Activated CD8-positive, alpha-beta memory T cell treated with anti-CD3 and anti-CD28 coated beads for 4 hours (primary cell): ENCODE measurements at regions not wholly inside any gene's neighbourhood (a gene's known extent, or its start where the extent isn't known, plus 50 kb on each side); places are given as distances from the start of the nearest gene placed in this dataset.
A peak's percentile ranks its signal among the peaks of the same experiment; 100 is the strongest.
"Not testable (repeated sequence)": the region's sequence is repeated elsewhere in the genome, so short reads cannot be mapped to it uniquely, and the experiment has no call there.

ENCODE experiments used
- DNase-seq, 2 donors: peaks; one replicate each; pipeline ENCODE4 v3.0.0-alpha.2; 2020; ENCODE audit warnings: low read depth in 2 of 2

DNA sequence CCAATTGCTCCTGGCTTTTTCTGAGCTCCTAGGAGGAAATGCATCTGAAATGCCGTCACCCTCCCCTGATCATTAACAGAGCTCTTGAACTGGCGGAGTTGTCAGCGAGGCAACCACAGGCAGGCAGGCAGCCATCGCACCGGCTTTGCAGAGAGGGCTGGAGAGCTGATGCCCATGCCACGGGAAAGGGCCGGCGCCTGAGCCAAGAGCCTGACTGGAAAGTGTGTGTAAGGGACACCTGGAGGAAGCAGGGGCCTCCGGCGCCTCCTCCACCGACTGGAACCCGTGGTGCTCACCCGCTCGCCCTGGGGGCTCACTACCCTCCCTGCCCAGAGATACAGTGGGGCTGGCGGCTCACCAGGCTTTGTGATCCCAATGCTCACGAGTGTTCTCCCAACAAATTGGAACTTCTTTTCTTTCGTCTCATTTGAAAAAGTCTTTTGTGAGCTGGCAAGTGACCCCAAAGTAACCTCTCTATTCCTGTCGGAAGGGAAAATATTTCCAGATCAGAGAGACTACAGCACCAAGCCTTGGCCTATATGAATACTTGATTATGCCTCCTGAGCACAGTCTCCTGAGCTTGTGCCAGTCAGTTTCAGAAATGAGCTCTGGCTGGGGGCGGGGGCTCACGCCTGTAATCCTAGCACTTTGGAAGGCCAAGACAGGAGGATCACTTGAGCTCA, 97.7 kb upstream of the SLC25A33 start:
- no peak for DNase-seq

DNA sequence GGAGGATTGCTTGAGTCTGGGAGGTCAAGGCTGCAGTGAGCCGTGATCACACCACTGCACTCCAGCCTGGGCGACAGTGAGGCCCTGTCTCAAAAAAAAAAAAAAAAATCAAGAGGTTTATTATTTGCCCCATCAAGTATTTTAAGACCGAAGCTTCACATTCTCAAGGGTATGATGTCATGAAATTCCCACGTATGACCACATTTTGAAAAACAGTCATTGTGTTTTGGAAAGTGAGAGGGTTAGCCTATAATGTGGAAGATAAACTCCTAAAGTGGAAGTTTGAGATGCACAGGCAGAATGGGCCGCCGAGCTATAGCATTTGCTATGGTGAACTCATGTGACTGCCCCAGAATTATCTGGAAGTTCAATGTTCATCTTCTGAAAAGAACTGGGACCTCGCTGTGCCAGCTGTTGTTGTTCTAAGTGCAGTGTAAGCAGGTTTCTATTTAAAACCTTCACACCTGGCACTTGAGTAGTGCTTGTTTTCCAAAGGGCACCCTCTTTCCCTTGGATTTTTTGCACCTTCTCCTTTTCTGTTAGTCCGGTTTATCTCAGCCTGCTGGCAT, 96.9 kb upstream of the SLC25A33 start:
- DNase-seq, result no peak

DNA sequence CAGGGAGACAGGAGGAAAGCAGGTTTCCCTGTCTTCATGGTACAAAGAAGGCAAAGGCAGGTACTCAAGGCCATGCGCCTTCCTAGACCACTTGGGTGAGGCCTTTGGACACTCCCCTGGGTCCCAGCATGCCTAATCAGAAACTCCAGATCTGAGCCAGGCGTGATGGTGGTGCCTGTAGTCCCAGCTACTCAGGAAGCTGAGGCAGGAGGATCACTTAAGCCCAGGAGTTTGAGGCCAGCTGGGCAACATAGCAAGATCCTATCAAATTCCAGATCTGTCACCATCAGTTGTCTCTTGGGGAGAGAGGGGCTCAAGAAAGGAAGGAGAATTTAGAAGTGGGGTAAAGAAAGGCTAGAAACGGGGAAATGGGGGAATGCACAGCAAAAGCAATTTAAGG, 96.3 kb upstream of the SLC25A33 start:
- no peak for DNase-seq

DNA sequence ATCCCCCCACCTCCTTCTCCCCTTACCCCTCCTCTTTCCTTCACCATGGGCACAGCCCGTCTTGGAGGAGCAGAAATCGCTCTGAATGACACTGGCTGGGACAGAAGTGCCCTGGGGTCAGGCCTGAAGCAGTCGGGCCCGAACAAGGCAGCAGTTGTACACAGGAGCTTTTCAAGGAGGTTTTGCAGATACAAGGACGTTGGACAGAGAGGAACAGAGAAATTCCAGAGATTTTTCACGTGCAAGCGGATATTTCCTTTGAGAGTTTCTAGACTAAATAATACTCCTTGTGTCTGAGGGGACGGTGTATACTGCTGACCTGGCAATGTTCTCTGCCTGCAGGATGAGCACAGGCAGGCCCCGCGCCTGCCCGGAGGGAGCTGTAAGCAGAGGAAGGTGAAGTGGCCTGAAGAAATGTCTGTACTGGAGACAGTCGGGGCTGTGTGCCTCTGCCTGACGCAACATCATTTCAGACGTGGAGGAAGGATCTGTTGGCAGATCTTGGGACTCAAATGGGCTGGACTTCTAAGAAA, 95.3 kb upstream of the SLC25A33 start:
- DNase-seq, result no peak

DNA sequence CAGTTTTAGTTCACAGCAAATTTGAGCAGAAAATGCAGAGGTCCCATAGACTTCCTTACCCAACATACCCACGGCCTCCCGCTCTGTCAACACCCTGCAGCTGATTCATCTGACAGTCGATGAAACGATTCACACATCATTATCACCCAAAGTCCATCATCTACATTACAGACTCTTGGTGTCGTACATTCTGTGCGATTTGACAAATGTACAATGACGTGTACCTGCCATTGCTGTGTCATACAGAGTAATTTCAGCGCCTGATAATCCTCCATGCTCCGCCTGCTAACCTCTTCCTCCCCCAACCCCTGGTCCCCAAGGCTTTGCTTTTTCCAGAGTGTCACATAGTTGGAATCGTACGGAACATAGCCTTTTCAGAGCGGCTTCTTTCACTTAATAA, 94.7 kb upstream of the SLC25A33 start:
- DNase-seq, result no peak

DNA sequence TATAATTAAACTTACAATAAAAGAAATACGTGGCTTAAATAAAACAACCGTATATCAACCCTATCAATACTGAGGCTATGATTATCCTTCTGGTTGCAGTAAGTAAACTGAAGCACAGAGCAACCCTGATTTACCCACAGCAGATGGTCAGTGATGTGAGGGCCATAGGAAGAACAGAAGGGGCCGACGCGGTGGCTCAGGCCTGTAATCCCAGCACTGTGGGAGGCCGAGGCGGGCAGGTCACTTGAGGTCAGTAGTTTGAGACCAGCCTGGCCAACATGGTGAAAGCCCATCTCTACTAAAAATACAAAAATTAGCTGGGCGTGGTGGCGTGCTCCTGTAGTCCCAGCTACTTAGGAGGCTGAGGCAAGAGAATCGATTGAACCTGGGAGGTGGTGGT, 94.2 kb upstream of the SLC25A33 start:
- DNase-seq, result not testable (repeated sequence)

DNA sequence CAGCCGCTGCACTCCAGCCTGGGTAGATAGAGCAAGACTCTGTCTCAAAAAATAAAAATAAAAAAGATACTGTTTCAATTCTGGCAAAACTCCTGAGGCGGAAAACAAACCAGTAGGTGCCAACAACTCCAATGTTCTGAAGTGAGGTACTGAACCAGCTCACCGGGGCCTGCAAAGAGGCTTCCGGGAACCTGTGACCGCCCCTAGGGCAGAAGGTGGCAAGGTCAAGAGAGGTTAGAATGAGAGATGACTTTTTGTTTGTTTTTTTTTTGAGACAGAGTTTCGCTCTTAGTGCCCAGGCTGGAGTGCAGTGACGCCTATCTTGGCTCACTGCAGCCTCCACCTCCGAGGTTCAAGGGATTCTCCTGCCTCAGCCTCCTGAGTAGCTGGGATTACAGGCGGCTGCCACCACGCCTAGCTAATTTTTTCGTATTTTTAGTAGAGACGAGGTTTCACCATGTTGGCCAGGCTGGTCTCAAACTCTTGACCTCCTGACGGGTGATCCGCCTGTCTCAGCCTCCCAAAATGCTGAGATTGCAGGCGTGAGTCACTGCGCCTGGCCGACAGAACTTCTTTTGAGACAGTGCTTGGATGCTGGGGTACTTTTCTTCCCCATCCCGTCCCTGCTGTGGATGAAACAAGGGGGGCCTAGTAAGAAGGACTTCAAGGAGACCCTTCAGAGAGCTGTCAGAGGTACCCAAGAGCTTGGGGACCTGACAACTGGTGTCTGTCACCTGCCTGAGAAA, 91.9 kb upstream of the SLC25A33 start:
- no peak for DNase-seq

DNA sequence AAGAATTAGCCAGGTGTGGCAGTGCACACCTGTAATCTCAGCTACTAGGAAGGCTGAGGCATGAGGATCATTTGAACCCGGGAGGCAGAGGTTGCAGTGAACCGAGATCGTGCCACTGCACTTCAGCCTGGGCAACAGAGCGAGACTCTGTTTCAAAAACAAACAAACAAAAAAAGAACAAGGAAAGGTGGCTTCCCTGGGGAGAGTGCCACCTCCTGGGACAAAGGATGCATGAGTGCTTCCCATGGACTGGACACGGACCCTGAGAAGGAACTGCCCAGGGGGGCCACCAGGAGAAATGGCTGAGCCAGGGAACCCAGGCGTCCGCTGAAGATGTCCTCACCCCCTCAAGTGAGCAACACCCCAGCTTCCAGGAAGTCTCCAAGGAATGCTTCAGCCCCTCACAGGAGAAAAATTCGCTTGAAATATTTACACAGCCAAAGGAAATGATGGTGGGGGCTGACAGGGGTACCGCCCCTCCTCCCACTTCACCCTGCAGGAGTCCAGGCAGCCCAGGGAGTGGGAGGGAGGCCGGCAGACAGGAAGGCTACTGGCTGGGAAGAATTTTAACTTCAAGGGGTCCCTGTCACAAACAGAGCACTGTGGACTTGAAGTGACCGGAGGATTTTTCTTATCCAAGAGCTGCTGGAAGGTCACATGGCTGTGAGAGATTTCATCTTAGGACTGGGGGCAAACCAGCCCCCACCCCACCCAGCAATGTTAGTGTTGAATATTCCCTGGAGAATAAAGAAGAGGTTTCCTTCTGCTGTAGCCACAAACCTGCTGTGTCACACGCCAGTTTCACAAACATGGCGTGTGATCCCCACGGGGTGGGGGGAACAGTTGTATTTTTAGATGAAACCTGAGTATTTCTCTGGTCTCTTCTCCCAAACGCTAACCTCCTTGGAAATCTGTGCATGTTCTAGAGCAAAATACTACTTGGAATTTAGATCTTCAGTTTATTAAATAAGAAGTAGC, 90.8 kb upstream of the SLC25A33 start:
- no peak for DNase-seq

DNA sequence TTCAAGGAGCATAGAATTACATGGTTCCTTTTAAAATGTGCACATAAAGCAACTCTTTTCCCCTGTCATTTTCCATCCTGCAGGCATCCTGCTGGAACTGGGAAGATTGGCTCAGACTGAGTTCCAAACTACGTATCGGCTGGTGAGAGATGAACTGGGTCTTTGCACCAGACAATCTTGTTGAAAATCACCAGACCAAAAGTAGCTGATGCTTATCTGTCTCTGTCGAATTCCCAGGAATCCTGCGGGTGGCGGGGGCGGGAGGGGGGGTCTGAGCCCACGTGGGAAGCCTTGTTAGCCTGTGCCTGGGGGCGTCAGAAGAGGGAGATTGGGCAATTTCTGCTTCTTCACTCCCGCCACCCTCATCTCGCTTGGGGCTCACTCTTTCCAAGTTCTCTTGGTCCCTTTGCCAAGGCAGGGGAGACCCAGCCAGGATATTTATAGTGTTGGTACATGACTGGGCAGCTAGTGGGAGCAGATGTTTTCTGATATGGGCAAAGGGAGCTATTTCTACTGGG, 90.1 kb upstream of the SLC25A33 start:
- no peak for DNase-seq

DNA sequence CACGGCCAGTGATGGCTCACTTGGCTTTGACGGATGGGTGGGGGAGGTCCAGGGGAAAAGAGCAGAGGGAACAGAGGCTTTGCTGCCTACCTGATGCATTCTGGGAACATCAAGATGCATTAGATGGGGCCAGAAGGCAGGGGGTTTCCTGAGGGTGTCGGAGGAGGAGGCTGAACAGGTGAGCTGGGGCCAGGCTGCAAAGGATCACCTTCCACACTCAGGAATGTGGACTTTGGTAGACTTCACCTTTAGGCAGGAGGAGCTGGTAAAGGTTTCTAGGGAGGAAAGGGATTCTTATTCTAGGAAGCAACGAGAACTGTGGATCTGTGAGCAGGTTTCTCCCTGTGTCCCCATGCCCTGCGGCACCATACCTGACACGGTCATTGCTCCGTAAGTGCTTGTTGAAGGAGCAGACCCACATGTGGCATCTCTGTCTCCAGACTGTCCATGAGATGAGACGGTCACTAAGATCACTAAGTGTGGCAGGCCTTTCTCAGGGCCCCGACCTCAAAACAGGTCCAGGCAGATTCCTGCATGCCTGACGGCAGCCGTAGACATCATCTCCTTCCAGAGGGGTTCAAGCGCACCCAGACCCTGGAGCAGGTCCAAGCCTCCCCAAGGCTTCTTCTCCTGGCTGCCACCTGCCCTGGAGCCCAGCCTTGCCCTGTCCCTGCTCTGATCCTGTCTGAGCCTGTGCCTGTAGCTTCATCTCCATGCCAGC, 89.1 kb upstream of the SLC25A33 start:
- DNase-seq, result no peak

DNA sequence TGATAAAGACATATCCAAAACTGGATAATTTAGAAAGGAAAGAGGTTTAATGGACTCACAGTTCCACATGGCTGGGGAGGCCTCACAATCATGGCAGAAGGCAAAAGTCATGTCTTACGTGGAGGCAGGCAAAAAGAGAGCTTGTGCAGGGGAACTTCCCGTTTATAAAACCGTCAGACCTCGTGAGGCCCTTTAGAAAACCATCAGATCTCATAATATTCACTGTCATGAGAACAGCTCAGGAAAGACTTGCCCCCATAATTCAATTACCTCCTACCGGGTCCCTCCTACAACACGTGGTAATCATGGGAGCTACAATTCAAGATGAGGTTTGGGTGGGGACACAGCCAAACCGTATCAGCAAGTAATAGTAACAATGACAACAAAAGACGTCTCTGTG, 88.2 kb upstream of the SLC25A33 start:
- DNase-seq, result no peak

DNA sequence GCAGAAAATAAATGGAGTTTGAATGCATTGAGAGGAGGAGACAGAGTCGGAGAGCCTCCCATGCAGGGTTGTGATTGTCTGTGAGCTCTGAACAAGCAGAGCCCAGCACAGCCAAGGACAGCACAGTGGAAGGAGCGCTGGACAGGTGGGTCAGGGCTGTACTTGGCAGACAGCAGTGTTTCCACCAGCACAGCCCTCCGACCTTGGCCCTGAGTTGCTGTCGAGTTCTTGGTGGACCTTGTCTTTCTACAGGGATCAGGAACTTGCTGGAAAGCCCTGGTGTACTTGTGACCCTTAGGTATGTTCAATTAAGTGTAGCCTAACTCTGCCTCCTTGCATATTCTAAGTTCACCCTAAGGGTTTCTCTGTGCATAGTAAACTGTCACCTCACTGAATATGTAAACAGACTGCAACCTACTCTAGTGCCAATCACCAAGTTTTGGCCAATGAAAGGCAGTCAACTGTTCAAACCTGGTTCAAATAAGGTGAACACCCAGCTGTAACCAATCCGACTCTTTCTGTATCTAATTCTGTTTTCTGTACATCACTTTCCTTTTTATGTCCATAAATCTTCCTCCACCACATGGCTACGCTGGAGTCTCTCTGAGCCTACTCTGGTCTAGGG, 86.6 kb upstream of the SLC25A33 start:
- no peak for DNase-seq

DNA sequence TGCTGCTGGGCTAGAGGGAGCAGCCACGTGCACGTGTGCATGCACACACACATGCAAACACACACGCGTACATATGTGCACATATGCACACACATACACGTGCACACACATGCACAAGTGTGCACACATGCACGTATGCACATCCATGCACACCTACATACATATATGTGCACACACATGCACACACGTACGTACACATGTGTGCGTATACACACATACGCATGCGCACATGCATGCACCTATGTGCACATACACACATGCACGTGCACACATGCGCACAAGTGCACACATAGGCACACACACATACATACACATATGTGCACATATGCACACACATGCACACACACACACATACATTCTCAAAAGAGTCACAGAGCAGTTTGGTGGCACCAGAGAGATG, 85.9 kb upstream of the SLC25A33 start:
- no peak for DNase-seq

DNA sequence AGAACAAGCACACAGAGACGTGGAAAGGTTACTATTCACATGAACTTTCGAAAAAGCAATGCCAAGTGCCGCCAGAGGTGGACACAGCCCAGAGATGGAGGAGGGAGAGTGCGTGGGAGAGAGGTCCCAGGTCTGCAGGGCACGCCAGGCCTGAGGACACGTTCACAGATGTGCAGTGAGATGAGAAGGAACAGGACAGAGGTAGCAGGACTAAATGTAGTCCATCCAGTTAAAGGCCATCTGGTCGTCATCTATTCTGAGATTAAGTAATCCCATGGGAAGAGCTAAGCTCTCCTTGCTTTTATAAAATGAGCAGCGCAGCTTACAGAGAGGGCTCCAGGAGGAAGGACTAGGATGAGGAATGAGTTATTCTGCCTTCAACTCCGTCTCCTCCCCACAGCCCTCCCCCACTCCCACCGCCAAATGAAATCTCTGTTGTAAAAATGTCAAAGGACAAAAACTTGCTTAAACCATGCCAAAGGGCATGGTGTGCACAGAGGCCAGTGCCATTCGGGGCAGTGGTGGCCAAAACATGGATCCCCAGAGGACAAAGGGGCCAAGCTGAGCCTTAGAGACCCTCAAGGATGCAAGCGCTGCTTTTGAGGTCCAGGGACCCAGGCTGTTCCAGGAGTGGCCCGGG, 85.4 kb upstream of the SLC25A33 start:
- DNase-seq, result no peak

DNA sequence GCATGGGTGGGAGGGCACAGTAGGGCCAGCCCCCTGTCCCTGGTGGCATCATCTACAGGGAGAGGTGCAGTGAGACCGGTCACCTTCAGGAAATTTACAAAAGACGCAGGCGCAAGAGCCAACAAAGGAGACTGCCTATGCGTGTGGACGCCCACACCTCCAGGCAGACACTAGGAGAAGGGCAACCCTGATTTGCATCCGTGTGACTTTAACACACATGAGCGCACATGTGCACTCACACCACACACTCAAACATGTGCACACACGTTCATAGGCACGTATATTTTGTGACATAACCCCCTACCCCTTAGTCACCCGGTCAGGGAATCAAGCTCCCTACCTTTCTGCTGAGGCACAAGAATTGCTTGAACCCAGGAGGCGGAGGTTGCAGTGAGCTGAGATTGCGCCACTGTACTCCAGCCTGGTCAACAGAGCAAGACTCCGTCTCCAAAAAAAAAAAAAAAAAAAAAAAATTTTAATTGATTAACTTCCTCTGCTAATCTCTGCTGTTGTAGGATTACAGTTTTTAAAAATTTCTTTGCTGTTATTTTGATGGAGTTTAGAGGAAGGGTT, 84.7 kb upstream of the SLC25A33 start:
- no peak for DNase-seq

DNA sequence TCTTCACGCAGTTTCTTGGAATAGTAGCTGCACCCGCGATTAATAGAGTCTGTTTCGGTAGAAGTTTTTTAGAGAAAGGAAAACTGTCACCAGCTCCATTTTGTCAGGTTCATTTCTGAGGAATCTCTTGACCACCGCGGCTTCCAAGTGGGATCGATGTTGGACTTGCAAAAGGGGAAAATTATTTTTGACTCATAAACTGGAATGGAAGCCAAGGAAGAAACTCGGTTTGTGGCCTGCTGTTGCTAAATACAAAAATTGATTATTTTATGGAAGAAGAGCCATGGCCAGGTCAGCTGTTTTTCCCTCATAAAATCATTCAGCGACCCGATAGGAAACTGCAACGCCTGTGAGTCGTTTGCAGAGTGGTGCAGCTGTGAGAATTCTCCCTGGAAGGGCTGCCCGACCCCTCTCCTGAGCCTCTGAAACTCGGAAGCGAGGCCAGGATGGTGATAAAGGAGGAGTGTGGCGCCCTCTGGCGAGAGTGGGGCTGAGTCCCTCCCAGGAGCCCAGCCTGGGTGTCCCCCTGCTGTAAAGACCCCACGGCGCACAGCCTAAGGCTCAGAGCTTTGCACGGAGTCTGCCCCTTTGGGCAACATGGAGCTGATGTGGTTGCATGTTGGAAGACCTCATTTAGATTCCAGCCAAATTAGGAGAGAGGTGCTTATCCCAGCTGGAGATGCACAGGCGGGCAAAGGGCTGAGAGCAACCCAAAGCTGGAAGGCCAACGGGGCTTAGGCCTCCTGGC, 83.6 kb upstream of the SLC25A33 start:
- peak; percentile 27 to 31 for DNase-seq

DNA sequence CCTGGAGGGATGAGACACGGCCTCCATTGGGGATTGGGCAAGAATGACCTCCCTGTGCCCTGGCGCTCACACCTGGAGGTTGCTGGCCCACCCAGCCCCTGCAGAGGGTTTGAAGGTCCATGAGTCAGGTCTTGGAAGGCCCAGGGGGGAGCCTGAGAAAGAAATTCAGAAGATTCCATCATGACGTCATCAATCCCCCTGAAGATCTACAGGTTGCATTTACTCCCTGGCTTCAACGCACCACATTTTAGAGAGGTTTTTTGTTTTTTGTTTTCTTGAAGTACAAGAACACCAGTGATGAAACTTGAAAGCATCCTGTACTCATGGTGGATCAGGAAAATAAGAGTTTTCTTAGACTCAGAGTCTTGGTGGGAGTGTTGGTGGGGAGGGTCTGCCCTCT, 82.4 kb upstream of the SLC25A33 start:
- no peak for DNase-seq

DNA sequence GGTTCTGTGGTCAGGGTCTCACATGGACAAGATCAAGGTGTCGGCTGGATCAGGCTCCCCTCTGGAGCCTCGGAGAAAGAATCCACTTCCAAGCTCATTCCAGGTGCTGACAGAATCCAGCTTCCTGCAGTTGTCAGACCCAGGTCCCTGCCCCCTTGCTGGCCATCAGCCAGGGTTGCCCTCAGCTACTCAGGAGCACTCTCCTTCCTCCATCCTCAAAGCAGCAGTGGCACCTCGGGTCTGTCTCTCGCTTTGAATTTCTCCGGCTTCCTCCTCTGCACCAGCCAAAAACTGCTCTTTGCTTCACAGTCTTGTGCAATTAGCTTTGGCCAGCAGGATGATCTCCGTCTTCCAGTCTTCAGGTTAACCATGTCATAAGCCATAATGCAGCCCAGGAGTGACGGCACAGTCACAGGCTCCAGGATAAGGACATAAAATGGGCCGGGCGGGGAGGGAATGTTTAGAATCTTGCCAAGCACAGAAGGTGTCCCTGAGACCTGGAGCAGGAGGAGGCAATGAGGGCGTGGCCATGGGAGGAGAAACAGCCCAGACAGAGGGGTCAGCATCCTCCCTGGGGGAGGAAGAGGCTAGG, 79.4 kb upstream of the SLC25A33 start:
- no peak for DNase-seq
